CD4-positive, alpha-beta memory T cell (primary cell): ENCODE measurements at regions not wholly inside any gene's neighbourhood (a gene's known extent, or its start where the extent isn't known, plus 50 kb on each side); places are given as distances from the start of the nearest gene placed in this dataset.
A peak's percentile ranks its signal among the peaks of the same experiment; 100 is the strongest.

Experiments used
- CTCF ChIA-PET: fragments of 350-600 bp; sonication (Branson Sonifier 250); formaldehyde crosslinking; loops from one replicate; lab custom pipeline; 2021; ENCODE audit warnings: inconsistent platforms; ENCODE audit not compliant: partially characterized antibody; lab: Charles Lee
- POLR2A ChIA-PET: fragments of 350-600 bp; sonication (Branson Sonifier 250); formaldehyde crosslinking; loops from one replicate; lab custom pipeline; 2021; ENCODE audit not compliant: partially characterized antibody; lab: Charles Lee
- DNase-seq, 5 donors: peaks; one replicate each; pipeline versions ENCODE4 v3.0.0 to v3.0.0-alpha.2; 2020 to 2022; ENCODE audit warnings: mixed read lengths in 1 of 5
- H3K27ac ChIP-seq: one replicate; pipeline ENCODE4 v1.7.0; 2013; ENCODE audit warnings: low read depth, low read length
- H3K27me3 ChIP-seq: 2 replicates; pipeline ENCODE4 v1.7.0; 2013; ENCODE audit warnings: mild to moderate bottlenecking, low read length, moderate library complexity; ENCODE audit not compliant: insufficient read depth
- H3K36me3 ChIP-seq: 2 replicates; pipeline ENCODE4 v1.7.0; 2013; ENCODE audit warnings: mild to moderate bottlenecking, low read length, moderate library complexity; ENCODE audit not compliant: insufficient read depth
- H3K4me1 ChIP-seq: 2 replicates; pipeline ENCODE4 v1.7.0; 2013; ENCODE audit warnings: mild to moderate bottlenecking, low read length, moderate library complexity; ENCODE audit not compliant: insufficient read depth
- H3K4me3 ChIP-seq, 2 donors: one replicate each; pipeline ENCODE4 v1.7.0; 2013; ENCODE audit warnings: low read length in 2 of 2, mild to moderate bottlenecking in 1 of 2
- H3K9me3 ChIP-seq, 2 donors: one replicate each; pipeline ENCODE4 v1.7.0; 2013; ENCODE audit warnings: low read length in 2 of 2, control low read depth in 1 of 2; ENCODE audit not compliant: control insufficient read depth in 1 of 2
- H3K27ac Mint-ChIP-seq, 7 donors: one replicate each; pipeline ENCODE4 v1.8.0; 2020 to 2021; ENCODE audit warnings: mixed read lengths in 7 of 7, mild to moderate bottlenecking in 6 of 7, inconsistent platforms in 3 of 7, moderate library complexity in 3 of 7
- H3K27me3 Mint-ChIP-seq, 2 donors: one replicate each; pipeline ENCODE4 v1.8.0; 2020 to 2021; ENCODE audit warnings: mixed read lengths in 2 of 2
- H3K36me3 Mint-ChIP-seq, 2 donors: one replicate each; pipeline ENCODE4 v1.8.0; 2020 to 2021; ENCODE audit warnings: mixed read lengths in 2 of 2, inconsistent platforms in 1 of 2, mild to moderate bottlenecking in 1 of 2
- H3K4me1 Mint-ChIP-seq, 4 donors: one replicate each; pipeline ENCODE4 v1.8.0; 2020 to 2021; ENCODE audit warnings: mixed read lengths in 4 of 4, mild to moderate bottlenecking in 1 of 4
- H3K4me3 Mint-ChIP-seq, 8 donors: one replicate each; pipeline ENCODE4 v1.8.0; 2020 to 2021; ENCODE audit warnings: mixed read lengths in 8 of 8, mild to moderate bottlenecking in 7 of 8, moderate library complexity in 6 of 8, inconsistent platforms in 3 of 8
- H3K9me3 Mint-ChIP-seq, 8 donors: one replicate each; pipeline ENCODE4 v1.8.0; 2020 to 2021; ENCODE audit warnings: mixed read lengths in 8 of 8, mild to moderate bottlenecking in 5 of 8, inconsistent platforms in 3 of 8, moderate library complexity in 1 of 8
- intact Hi-C: fragments of 100-400 bp; cut with micrococcal nuclease; formaldehyde crosslinking; loops from one replicate; pipeline ENCODE4 v1.15.1; 2023

DNA sequence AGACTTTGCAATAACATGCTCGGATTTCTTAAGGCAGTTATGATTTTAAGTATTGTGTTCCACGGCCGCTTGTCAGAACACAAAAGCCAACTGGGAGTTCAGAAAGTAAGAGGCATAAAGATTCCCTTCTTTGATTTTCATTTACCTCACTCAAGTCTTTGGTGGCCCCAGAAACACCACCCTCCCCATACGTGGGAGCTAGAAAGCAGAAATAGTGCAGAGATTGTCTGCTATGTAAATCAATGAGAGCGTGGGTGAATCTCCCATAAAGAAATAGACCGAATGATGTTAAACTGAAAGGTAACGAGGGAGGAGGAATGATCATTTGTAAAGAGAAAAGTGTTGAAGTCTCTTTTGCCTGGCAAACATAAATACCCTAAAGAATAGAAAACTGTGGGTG lies 322.1 kb upstream of the ETAA1 start:
- Mint-ChIP-seq H3K4me1 (no peaks in the 10 kb centered on the region), H3K27ac (no peak overlapping the region), H3K9me3 (peaks cover 0 to 6% (median under 1%) of the 10 kb centered on the region in 8 donors), H3K36me3 (no peaks in the 10 kb centered on the region), H3K4me3 (peak overlapping the region in 1 of 8 donors; percentile 32), H3K27me3 (no peaks in the 10 kb centered on the region)
- ChIA-PET CTCF (no interaction called here), POLR2A (no interaction called here)
- Histone ChIP-seq H3K4me3 (no peak overlapping the region), H3K36me3 (no peaks in the 10 kb centered on the region), H3K9me3 (no peaks in the 10 kb centered on the region), H3K27ac (no peak overlapping the region), H3K4me1 (no peaks in the 10 kb centered on the region), H3K27me3 (no peaks in the 10 kb centered on the region)
- intact Hi-C loops: no loop called here
- no peak for DNase-seq

DNA sequence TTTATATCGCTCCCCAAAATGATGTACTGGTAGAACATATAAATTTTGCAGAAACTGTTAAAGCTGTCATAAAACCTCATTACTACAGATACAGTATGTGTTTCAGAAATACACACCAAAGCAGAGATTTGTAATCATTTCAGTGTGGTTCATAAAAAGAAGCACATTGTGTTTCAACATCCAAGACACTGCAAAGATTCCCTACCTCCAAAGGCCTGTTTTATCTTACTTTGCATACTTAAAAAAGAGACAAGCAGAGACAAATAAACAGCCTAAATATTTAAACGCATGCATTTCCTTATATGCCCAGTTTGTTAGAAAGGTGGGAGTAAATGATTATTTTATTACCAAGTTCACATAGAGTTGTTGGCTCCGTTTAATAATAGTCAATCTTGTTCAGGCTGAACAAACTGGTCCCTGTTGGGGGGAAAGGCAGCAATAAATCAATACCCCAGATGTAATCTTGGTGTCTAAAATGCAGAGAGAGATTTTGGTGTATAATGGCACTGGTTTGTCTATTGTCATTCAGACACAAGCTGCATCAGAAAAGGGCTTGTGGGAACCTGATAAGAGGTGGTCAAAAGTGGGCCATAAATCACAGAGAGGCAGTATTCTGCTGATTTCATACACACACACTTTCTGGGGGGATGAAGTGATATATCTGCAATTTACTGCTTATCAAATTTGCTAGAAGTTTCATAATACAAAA lies 321.4 kb upstream of the ETAA1 start:
- H3K4me1 Mint-ChIP-seq: no peaks in the 10 kb centered on the region
- no peak overlapping the region for H3K27ac Mint-ChIP-seq
- no peaks in the 10 kb centered on the region for H3K27me3 ChIP-seq
- no peak overlapping the region for H3K4me3 ChIP-seq
- no peak overlapping the region for H3K27ac ChIP-seq
- H3K4me1 ChIP-seq: no peaks in the 10 kb centered on the region
- no peak overlapping the region for H3K4me3 Mint-ChIP-seq
- H3K9me3 ChIP-seq: no peaks in the 10 kb centered on the region
- no peaks in the 10 kb centered on the region for H3K36me3 Mint-ChIP-seq
- POLR2A ChIA-PET: no interaction called here
- H3K27me3 Mint-ChIP-seq: no peaks in the 10 kb centered on the region
- no peaks in the 10 kb centered on the region for H3K36me3 ChIP-seq
- DNase-seq: no peak
- CTCF ChIA-PET: no interaction called here
- H3K9me3 Mint-ChIP-seq: peaks cover 0 to 9% (median under 1%) of the 10 kb centered on the region in 8 donors
- intact Hi-C loops: no loop called here

DNA sequence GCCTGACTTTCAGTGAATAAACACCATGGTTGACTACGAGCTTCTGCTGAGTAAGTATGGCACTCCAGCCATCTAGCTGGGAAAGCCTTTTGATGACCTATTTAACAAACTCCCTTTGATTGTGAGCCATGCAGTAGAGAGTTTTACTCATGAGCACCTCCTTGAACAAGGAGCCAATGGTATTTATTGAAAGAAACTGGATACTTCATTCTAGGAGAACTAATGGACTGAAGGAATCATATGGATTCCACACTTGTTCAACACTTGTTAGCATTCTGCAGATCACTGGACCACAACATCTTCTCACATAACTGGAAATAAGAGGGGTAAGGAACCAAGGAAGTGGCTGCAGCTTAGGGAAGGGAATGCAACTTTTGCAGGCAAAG lies 320.9 kb upstream of the ETAA1 start:
- Histone ChIP-seq H3K36me3 (no peaks in the 10 kb centered on the region), H3K27ac (no peak overlapping the region), H3K9me3 (no peaks in the 10 kb centered on the region), H3K4me1 (no peaks in the 10 kb centered on the region), H3K27me3 (no peaks in the 10 kb centered on the region), H3K4me3 (no peak overlapping the region)
- no peak for DNase-seq
- POLR2A ChIA-PET: no interaction called here
- H3K36me3 Mint-ChIP-seq: no peaks in the 10 kb centered on the region
- H3K27me3 Mint-ChIP-seq: no peaks in the 10 kb centered on the region
- intact Hi-C loops: no loop called here
- CTCF ChIA-PET: no interaction called here
- H3K4me3 Mint-ChIP-seq: no peak overlapping the region
- peaks cover 0 to 15% (median under 1%) of the 10 kb centered on the region in 8 donors for H3K9me3 Mint-ChIP-seq
- no peak overlapping the region for H3K27ac Mint-ChIP-seq
- H3K4me1 Mint-ChIP-seq: no peaks in the 10 kb centered on the region

DNA sequence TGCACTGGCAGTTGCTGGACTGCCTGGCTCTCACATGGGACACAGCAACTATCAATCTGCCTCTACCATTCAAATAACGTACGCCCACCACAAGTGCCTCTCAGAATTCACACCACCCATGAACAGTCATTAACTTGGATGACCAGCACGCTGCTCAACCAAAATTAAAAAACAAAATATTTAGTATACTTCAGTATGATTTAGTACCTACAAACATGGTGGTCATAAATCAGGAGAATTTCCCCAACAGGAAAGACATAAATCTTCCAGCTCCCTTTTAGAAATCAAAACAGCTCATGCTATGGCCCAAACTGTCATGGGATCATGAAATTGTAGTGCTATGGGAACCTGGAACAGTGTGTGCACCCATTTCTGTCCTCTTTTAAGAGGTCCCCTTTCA lies 317.4 kb upstream of the ETAA1 start:
- no peaks in the 10 kb centered on the region for H3K4me1 ChIP-seq
- Mint-ChIP-seq H3K27ac (no peak overlapping the region), H3K4me3 (no peak overlapping the region), H3K4me1 (no peaks in the 10 kb centered on the region), H3K9me3 (peaks cover 0 to 16% (median 0%) of the 10 kb centered on the region in 8 donors), H3K27me3 (no peaks in the 10 kb centered on the region), H3K36me3 (no peaks in the 10 kb centered on the region)
- no peaks in the 10 kb centered on the region for H3K9me3 ChIP-seq
- H3K27ac ChIP-seq: no peak overlapping the region
- H3K27me3 ChIP-seq: no peaks in the 10 kb centered on the region
- intact Hi-C loops: no loop called here
- no peaks in the 10 kb centered on the region for H3K36me3 ChIP-seq
- POLR2A ChIA-PET: no interaction called here
- DNase-seq: no peak
- CTCF ChIA-PET: no interaction called here
- no peak overlapping the region for H3K4me3 ChIP-seq

DNA sequence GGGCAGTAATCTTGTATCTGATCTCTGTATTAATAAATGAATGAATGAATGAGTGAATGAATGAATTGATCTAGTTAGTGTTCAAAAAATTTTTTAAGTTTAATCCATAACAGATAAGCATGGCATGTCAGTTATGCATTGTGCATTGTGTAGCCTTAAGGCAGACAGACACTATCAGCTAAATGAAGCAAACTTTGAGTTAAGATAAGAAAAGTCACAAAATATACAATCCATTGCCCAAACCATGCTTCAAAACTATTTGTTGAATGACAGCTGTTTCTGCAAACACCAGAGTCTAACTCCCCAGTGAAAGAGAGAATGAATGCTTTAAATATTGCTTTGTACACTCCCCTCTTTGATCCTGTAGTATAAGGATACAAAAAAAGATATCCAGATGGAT lies 314.3 kb upstream of the ETAA1 start:
- Mint-ChIP-seq H3K27me3 (no peaks in the 10 kb centered on the region), H3K4me3 (no peak overlapping the region), H3K36me3 (no peaks in the 10 kb centered on the region), H3K27ac (no peak overlapping the region), H3K9me3 (peaks cover 0 to 16% (median 3%) of the 10 kb centered on the region in 8 donors), H3K4me1 (no peaks in the 10 kb centered on the region)
- H3K9me3 ChIP-seq: no peaks in the 10 kb centered on the region
- ChIA-PET CTCF (no interaction called here), POLR2A (no interaction called here)
- no peak overlapping the region for H3K27ac ChIP-seq
- no peaks in the 10 kb centered on the region for H3K27me3 ChIP-seq
- no peaks in the 10 kb centered on the region for H3K4me1 ChIP-seq
- H3K36me3 ChIP-seq: no peaks in the 10 kb centered on the region
- DNase-seq: no peak
- intact Hi-C loops: no loop called here
- H3K4me3 ChIP-seq: no peak overlapping the region

DNA sequence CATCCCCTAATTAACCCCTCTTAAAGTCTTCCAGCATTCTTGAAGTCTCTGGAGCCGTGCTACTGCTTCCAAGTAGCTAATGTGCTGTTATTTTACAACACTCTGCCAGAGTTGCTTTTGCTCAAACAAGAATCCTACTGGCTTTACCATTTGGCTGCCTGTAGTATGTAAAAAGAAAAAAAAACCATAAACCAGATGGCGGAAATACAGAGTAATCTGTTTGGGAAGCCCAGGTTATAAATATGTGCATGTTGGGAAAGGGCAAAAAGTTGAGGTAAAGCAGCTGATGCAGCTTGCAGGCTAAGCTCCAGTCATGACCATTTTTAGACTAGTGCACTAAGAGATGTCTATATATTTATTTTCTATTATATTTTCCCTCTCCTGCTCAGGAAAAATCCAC lies 313.2 kb upstream of the ETAA1 start:
- intact Hi-C loops: no loop called here

DNA sequence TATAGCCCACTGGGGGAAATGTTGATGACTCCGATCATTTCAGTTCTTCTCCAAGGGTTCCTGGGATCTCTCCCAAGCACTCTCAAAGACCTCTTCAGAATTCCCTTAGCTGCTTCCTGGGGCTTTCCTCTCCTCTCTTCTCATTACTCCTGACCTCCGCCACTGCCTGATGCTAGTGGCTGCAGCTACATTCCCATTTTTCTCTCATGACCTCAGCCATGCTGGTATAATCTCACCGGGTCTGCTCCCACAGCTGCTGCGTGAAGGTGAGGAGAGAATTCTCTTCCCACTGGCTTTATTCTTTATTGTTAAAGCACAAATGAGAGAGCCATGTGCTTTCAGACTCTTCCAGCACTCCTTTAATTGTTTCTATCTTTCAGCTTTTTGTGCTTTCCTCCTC lies 312.0 kb upstream of the ETAA1 start:
- no peaks in the 10 kb centered on the region for H3K9me3 ChIP-seq
- H3K4me3 Mint-ChIP-seq: no peak overlapping the region
- no peak overlapping the region for H3K27ac ChIP-seq
- no peak for DNase-seq
- POLR2A ChIA-PET: no interaction called here
- peaks cover 0 to 9% (median 2%) of the 10 kb centered on the region in 8 donors for H3K9me3 Mint-ChIP-seq
- H3K4me1 Mint-ChIP-seq: no peaks in the 10 kb centered on the region
- no peaks in the 10 kb centered on the region for H3K4me1 ChIP-seq
- CTCF ChIA-PET: no interaction called here
- no peak overlapping the region for H3K27ac Mint-ChIP-seq
- no peaks in the 10 kb centered on the region for H3K27me3 Mint-ChIP-seq
- H3K36me3 ChIP-seq: no peaks in the 10 kb centered on the region
- H3K27me3 ChIP-seq: no peaks in the 10 kb centered on the region
- no peak overlapping the region for H3K4me3 ChIP-seq
- no peaks in the 10 kb centered on the region for H3K36me3 Mint-ChIP-seq
- intact Hi-C loops: no loop called here

More for the DNA sequence above, 313.2 kb upstream of the ETAA1 start:
- DNase-seq: no peak
- no peak overlapping the region for H3K4me3 Mint-ChIP-seq
- Histone ChIP-seq H3K36me3 (no peaks in the 10 kb centered on the region), H3K27ac (no peak overlapping the region), H3K4me1 (no peaks in the 10 kb centered on the region), H3K27me3 (no peaks in the 10 kb centered on the region), H3K9me3 (no peaks in the 10 kb centered on the region), H3K4me3 (no peak overlapping the region)
- CTCF ChIA-PET: no interaction called here
- no peaks in the 10 kb centered on the region for H3K4me1 Mint-ChIP-seq
- no peak overlapping the region for H3K27ac Mint-ChIP-seq
- POLR2A ChIA-PET: no interaction called here
- no peaks in the 10 kb centered on the region for H3K27me3 Mint-ChIP-seq
- no peaks in the 10 kb centered on the region for H3K36me3 Mint-ChIP-seq
- peaks cover 0 to 16% (median 3%) of the 10 kb centered on the region in 8 donors for H3K9me3 Mint-ChIP-seq
